ENCODE measurements at regions not wholly inside any gene's neighbourhood (a gene's known extent, or its start where the extent isn't known, plus 50 kb on each side); places are given as distances from the start of the nearest gene placed in this dataset.

DNA sequence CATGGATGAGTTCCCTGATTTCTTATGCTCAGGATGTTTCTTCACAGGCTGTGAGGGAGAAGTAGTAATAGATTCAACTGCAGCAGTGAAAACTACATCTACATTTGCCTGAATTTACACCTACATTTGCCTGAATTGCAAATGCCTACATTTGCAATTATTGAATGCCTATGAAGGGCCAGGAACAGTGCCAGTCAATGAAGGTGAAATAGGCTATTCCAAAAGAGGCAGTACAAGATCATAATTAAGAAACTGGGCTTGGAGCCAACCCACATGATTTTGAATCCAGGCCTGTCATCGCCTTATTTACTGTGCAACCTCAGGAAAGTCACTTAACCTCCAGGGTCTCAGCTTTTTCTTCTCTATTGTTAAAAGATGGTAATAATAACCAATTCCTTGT is 1353.3 kb downstream of the FAM181B start:
- H4K8ac ChIP-seq (ENCODE audit: low read length): no peak overlapping the region
- H3K18ac ChIP-seq (ENCODE audit: low read depth in 1 of 2, low read length in 2 of 2): no peak overlapping the region
- no peaks in the 10 kb centered on the region for H3K27me3 ChIP-seq (ENCODE audit: control insufficient read depth in 1 of 2, insufficient read depth in 1 of 2, low read length in 2 of 2)
- H3K14ac ChIP-seq (ENCODE audit: low read length in 2 of 2): no peak overlapping the region
- H3K4ac ChIP-seq (ENCODE audit: low read depth in 1 of 2, low read length in 2 of 2): no peak overlapping the region
- peaks cover 15% of the 10 kb centered on the region for H3K9me3 ChIP-seq (ENCODE audit: control insufficient read depth, low read length)
- no peaks in the 10 kb centered on the region for H3K4me1 ChIP-seq (ENCODE audit: control insufficient read depth, insufficient read depth, low read depth, low read length)
- no peak overlapping the region for H3K4me3 ChIP-seq (ENCODE audit: insufficient read depth in 1 of 2, low read depth in 1 of 2, low read length in 2 of 2)
- no peak overlapping the region for H2AK5ac ChIP-seq (ENCODE audit: low read length, severe bottlenecking)
- H2BK12ac ChIP-seq (ENCODE audit: low read length in 2 of 2): no peak overlapping the region
- no peak overlapping the region for H2BK120ac ChIP-seq (ENCODE audit: low read depth, low read length)
- no peak overlapping the region for H3K9ac ChIP-seq (ENCODE audit: low read length)
- H2BK5ac ChIP-seq (ENCODE audit: low read depth, low read length, poor library complexity, severe bottlenecking): no peak overlapping the region
- H3K36me3 ChIP-seq (ENCODE audit: control insufficient read depth in 1 of 2, insufficient read depth in 2 of 2, low read depth in 1 of 2, low read length in 2 of 2): no peaks in the 10 kb centered on the region
- H3K27ac ChIP-seq (ENCODE audit: low read length, poor library complexity, severe bottlenecking): no peak overlapping the region
- DNase-seq: no peak
- no CpG with 5 or more reads among the region's 1 CpG for WGBS
- no peak overlapping the region for H3K23ac ChIP-seq (ENCODE audit: low read length in 2 of 2)
- H4K91ac ChIP-seq (ENCODE audit: low read length): no peak overlapping the region
- no peak overlapping the region for H2AFZ ChIP-seq (ENCODE audit: low read depth, low read length)
- H3K4me2 ChIP-seq (ENCODE audit: low read length, poor library complexity, severe bottlenecking): no peak overlapping the region
- H2BK15ac ChIP-seq (ENCODE audit: low read depth, poor library complexity, severe bottlenecking): no peak overlapping the region
- H3K79me1 ChIP-seq (replicated peaks; ENCODE audit: low read length, poor library complexity, severe bottlenecking): no peaks in the 10 kb centered on the region

DNA sequence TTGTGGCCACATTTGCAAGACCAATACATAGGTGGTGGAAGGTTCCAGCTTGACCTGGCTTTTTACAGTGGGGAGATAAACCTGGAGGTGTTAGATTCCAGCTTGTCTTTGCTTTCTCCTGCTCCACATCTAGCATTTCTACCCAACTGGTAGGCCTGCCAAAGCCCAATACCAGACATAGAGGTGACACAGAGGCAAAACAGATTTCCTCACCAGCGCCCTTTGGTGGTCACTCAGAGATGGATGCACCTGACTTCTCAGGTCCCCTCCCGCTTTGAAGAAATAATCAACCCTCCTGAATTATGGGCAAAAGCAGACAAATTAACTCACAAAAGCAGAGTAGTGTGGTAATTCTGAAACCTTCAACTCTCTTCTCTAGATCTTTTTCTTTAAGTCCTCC is 1356.2 kb downstream of the FAM181B start:
- H2BK120ac ChIP-seq (ENCODE audit: low read depth, low read length): no peak overlapping the region
- peaks cover 14% of the 10 kb centered on the region for H3K9me3 ChIP-seq (ENCODE audit: control insufficient read depth, low read length)
- no peaks in the 10 kb centered on the region for H3K4me1 ChIP-seq (ENCODE audit: control insufficient read depth, insufficient read depth, low read depth, low read length)
- 58% methylated on average over 2 of the region's 2 CpGs for WGBS
- no peaks in the 10 kb centered on the region for H3K36me3 ChIP-seq (ENCODE audit: control insufficient read depth in 1 of 2, insufficient read depth in 2 of 2, low read depth in 1 of 2, low read length in 2 of 2)
- H2AFZ ChIP-seq (ENCODE audit: low read depth, low read length): no peak overlapping the region
- H3K18ac ChIP-seq (ENCODE audit: low read depth in 1 of 2, low read length in 2 of 2): no peak overlapping the region
- H2BK5ac ChIP-seq (ENCODE audit: low read depth, low read length, poor library complexity, severe bottlenecking): no peak overlapping the region
- no peak overlapping the region for H3K4ac ChIP-seq (ENCODE audit: low read depth in 1 of 2, low read length in 2 of 2)
- no peak overlapping the region for H3K9ac ChIP-seq (ENCODE audit: low read length)
- H4K91ac ChIP-seq (ENCODE audit: low read length): no peak overlapping the region
- no peaks in the 10 kb centered on the region for H3K79me1 ChIP-seq (replicated peaks; ENCODE audit: low read length, poor library complexity, severe bottlenecking)
- H3K23ac ChIP-seq (ENCODE audit: low read length in 2 of 2): no peak overlapping the region
- no peak overlapping the region for H3K27ac ChIP-seq (ENCODE audit: low read length, poor library complexity, severe bottlenecking)
- no peak overlapping the region for H2BK12ac ChIP-seq (ENCODE audit: low read length in 2 of 2)
- no peak overlapping the region for H3K4me3 ChIP-seq (ENCODE audit: insufficient read depth in 1 of 2, low read depth in 1 of 2, low read length in 2 of 2)
- no peak overlapping the region for H3K14ac ChIP-seq (ENCODE audit: low read length in 2 of 2)
- H2BK15ac ChIP-seq (ENCODE audit: low read depth, poor library complexity, severe bottlenecking): no peak overlapping the region
- no peak for DNase-seq
- no peaks in the 10 kb centered on the region for H3K27me3 ChIP-seq (ENCODE audit: control insufficient read depth in 1 of 2, insufficient read depth in 1 of 2, low read length in 2 of 2)
- H2AK5ac ChIP-seq (ENCODE audit: low read length, severe bottlenecking): no peak overlapping the region
- H3K4me2 ChIP-seq (ENCODE audit: low read length, poor library complexity, severe bottlenecking): no peak overlapping the region
- H4K8ac ChIP-seq (ENCODE audit: low read length): no peak overlapping the region

DNA sequence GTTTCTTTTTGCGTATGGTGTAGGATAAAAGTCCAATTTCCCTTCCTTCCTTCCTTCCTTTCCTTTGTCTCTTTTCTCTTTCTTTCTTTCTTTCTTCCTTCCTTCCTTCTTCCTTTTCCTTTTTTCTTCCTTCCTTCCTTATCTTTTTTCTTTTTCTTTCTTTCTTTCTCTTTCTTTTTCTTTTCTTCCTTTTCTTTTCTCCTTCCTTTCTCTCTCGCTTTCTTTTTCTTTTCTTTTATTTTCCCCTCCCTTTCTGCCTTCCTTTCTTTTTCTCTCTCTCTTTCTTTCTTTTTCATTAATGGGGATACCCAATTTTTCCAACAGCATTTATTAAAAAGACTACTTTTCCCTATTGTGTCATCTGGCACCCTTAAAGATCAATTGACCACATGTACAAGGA is 1359.7 kb downstream of the FAM181B start:
- no peak overlapping the region for H2BK5ac ChIP-seq (ENCODE audit: low read depth, low read length, poor library complexity, severe bottlenecking)
- peaks cover 17% of the 10 kb centered on the region for H3K9me3 ChIP-seq (ENCODE audit: control insufficient read depth, low read length)
- DNase-seq: no peak
- H4K8ac ChIP-seq (ENCODE audit: low read length): no peak overlapping the region
- no peaks in the 10 kb centered on the region for H3K27me3 ChIP-seq (ENCODE audit: control insufficient read depth in 1 of 2, insufficient read depth in 1 of 2, low read length in 2 of 2)
- no peaks in the 10 kb centered on the region for H3K79me1 ChIP-seq (replicated peaks; ENCODE audit: low read length, poor library complexity, severe bottlenecking)
- H3K27ac ChIP-seq (ENCODE audit: low read length, poor library complexity, severe bottlenecking): no peak overlapping the region
- H3K14ac ChIP-seq (ENCODE audit: low read length in 2 of 2): no peak overlapping the region
- no peak overlapping the region for H2AFZ ChIP-seq (ENCODE audit: low read depth, low read length)
- H4K91ac ChIP-seq (ENCODE audit: low read length): no peak overlapping the region
- H2BK15ac ChIP-seq (ENCODE audit: low read depth, poor library complexity, severe bottlenecking): no peak overlapping the region
- no peak overlapping the region for H3K4ac ChIP-seq (ENCODE audit: low read depth in 1 of 2, low read length in 2 of 2)
- no peak overlapping the region for H3K18ac ChIP-seq (ENCODE audit: low read depth in 1 of 2, low read length in 2 of 2)
- H3K4me2 ChIP-seq (ENCODE audit: low read length, poor library complexity, severe bottlenecking): no peak overlapping the region
- no peaks in the 10 kb centered on the region for H3K36me3 ChIP-seq (ENCODE audit: control insufficient read depth in 1 of 2, insufficient read depth in 2 of 2, low read depth in 1 of 2, low read length in 2 of 2)
- H3K9ac ChIP-seq (ENCODE audit: low read length): no peak overlapping the region
- H2BK12ac ChIP-seq (ENCODE audit: low read length in 2 of 2): no peak overlapping the region
- no peak overlapping the region for H2BK120ac ChIP-seq (ENCODE audit: low read depth, low read length)
- H2AK5ac ChIP-seq (ENCODE audit: low read length, severe bottlenecking): no peak overlapping the region
- no peaks in the 10 kb centered on the region for H3K4me1 ChIP-seq (ENCODE audit: control insufficient read depth, insufficient read depth, low read depth, low read length)
- H3K23ac ChIP-seq (ENCODE audit: low read length in 2 of 2): no peak overlapping the region
- WGBS: 82% methylated on average over 2 of the region's 2 CpGs
- no peak overlapping the region for H3K4me3 ChIP-seq (ENCODE audit: insufficient read depth in 1 of 2, low read depth in 1 of 2, low read length in 2 of 2)

DNA sequence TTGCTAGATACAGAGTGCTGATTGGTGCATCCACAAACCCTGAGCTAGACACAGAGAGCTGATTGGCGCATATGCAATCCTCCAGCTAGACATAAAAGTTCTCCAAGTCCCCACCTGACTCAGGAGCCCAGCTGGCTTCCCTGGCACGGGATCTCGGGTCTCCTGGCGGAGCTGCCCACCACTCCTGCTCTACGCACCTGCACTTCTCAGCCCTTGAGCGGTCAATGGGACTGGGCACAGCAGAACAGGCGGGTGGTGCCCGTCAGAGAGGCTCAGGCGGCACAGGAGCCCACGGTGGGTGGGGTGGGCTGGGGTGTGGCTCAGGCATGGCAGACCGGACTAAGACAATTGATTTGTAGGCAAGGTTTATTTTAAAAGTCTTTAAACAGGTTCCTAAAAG is 1365.5 kb downstream of the FAM181B start:
- Histone ChIP-seq H3K4me2 (ENCODE audit: low read length, poor library complexity, severe bottlenecking) (no peak overlapping the region), H3K9me3 (ENCODE audit: control insufficient read depth, low read length) (peaks cover 12% of the 10 kb centered on the region), H3K14ac (ENCODE audit: low read length in 2 of 2) (no peak overlapping the region), H3K4me1 (ENCODE audit: control insufficient read depth, insufficient read depth, low read depth, low read length) (no peaks in the 10 kb centered on the region), H3K4me3 (ENCODE audit: insufficient read depth in 1 of 2, low read depth in 1 of 2, low read length in 2 of 2) (no peak overlapping the region), H2BK5ac (ENCODE audit: low read depth, low read length, poor library complexity, severe bottlenecking) (no peak overlapping the region), H3K4ac (ENCODE audit: low read depth in 1 of 2, low read length in 2 of 2) (no peak overlapping the region), H3K36me3 (ENCODE audit: control insufficient read depth in 1 of 2, insufficient read depth in 2 of 2, low read depth in 1 of 2, low read length in 2 of 2) (no peaks in the 10 kb centered on the region), H3K9ac (ENCODE audit: low read length) (no peak overlapping the region), H2BK12ac (ENCODE audit: low read length in 2 of 2) (no peak overlapping the region), H4K91ac (ENCODE audit: low read length) (no peak overlapping the region), H4K8ac (ENCODE audit: low read length) (no peak overlapping the region), H2AFZ (ENCODE audit: low read depth, low read length) (no peak overlapping the region), H2BK120ac (ENCODE audit: low read depth, low read length) (no peak overlapping the region), H3K27ac (ENCODE audit: low read length, poor library complexity, severe bottlenecking) (no peak overlapping the region), H2BK15ac (ENCODE audit: low read depth, poor library complexity, severe bottlenecking) (no peak overlapping the region), H3K27me3 (ENCODE audit: control insufficient read depth in 1 of 2, insufficient read depth in 1 of 2, low read length in 2 of 2) (no peaks in the 10 kb centered on the region), H3K18ac (ENCODE audit: low read depth in 1 of 2, low read length in 2 of 2) (no peak overlapping the region), H2AK5ac (ENCODE audit: low read length, severe bottlenecking) (no peak overlapping the region), H3K79me1 (replicated peaks; ENCODE audit: low read length, poor library complexity, severe bottlenecking) (no peaks in the 10 kb centered on the region), H3K23ac (ENCODE audit: low read length in 2 of 2) (no peak overlapping the region)
- 82% methylated on average over 11 of the region's 11 CpGs for WGBS
- no peak for DNase-seq
